Liver (tissue), 8 donors: ENCODE measurements at regions not wholly inside any gene's neighbourhood (a gene's known extent, or its start where the extent isn't known, plus 50 kb on each side); places are given as distances from the start of the nearest gene placed in this dataset.

Experiments used
- DNase-seq: peaks from one replicate; pipeline ENCODE4 v3.0.0-alpha.2; 2017; ENCODE audit warnings: low spot score
- H3K27ac ChIP-seq, 2 donors: one replicate each; pipeline ENCODE4 v1.7.0; 2013; ENCODE audit warnings: inconsistent platforms in 2 of 2, low read length in 2 of 2, control low read depth in 1 of 2, low read depth in 1 of 2, mild to moderate bottlenecking in 1 of 2
- H3K27me3 ChIP-seq, 4 donors: one replicate each; pipeline versions ENCODE4 v1.6.1 to v1.7.0; 2013; ENCODE audit warnings: low read length in 3 of 4, inconsistent platforms in 1 of 4, mild to moderate bottlenecking in 1 of 4, moderate library complexity in 1 of 4; ENCODE audit not compliant: control insufficient read depth in 4 of 4, insufficient read depth in 4 of 4
- H3K36me3 ChIP-seq, 4 donors: one replicate each; pipeline versions ENCODE4 v1.6.1 to v1.7.0; 2013; ENCODE audit warnings: low read length in 3 of 4, mild to moderate bottlenecking in 3 of 4, low read depth in 1 of 4, moderate library complexity in 1 of 4; ENCODE audit not compliant: control insufficient read depth in 4 of 4, insufficient read depth in 3 of 4
- H3K4me1 ChIP-seq, 4 donors: one replicate each; pipeline versions ENCODE4 v1.6.1 to v1.7.0; 2013; ENCODE audit warnings: low read length in 3 of 4, mild to moderate bottlenecking in 3 of 4, moderate library complexity in 1 of 4; ENCODE audit not compliant: control insufficient read depth in 4 of 4, insufficient read depth in 4 of 4
- H3K4me3 ChIP-seq, 3 donors: one replicate each; pipeline versions ENCODE4 v1.6.1 to v1.7.0; 2013; ENCODE audit warnings: low read length in 3 of 3, control low read depth in 1 of 3, low read depth in 1 of 3, mild to moderate bottlenecking in 1 of 3
- H3K9ac ChIP-seq, 2 donors: one replicate each; pipeline ENCODE4 v1.7.0; 2013; ENCODE audit warnings: low read length in 2 of 2, mild to moderate bottlenecking in 2 of 2, moderate library complexity in 2 of 2, control low read depth in 1 of 2, low read depth in 1 of 2
- H3K9me3 ChIP-seq, 4 donors: one replicate each; pipeline versions ENCODE4 v1.6.1 to v1.7.0; 2013; ENCODE audit warnings: low read length in 3 of 4; ENCODE audit not compliant: control insufficient read depth in 4 of 4
- ATF3 ChIP-seq: IDR thresholded peaks from 2 replicates; pipeline ENCODE4 v1.6.1; 2016; ENCODE audit warnings: antibody characterized with exemption
- CTCF ChIP-seq: fragments of 150-350 bp; IDR thresholded peaks from 2 replicates; pipeline ENCODE4 v1.5.1; 2017; ENCODE audit warnings: improper control_type of control experiment, low read depth, low read length; ENCODE audit not compliant: missing input control
- EGR1 ChIP-seq, 2 donors: IDR thresholded peaks; 2 replicates each; pipeline ENCODE4 v1.6.1; 2016 to 2018; ENCODE audit warnings: antibody characterized with exemption in 2 of 2, low read depth in 2 of 2
- FOXA1 ChIP-seq: IDR thresholded peaks from 2 replicates; pipeline ENCODE4 v1.6.1; 2016; ENCODE audit warnings: antibody characterized with exemption
- FOXA2 ChIP-seq: IDR thresholded peaks from 2 replicates; pipeline ENCODE4 v1.6.1; 2016; ENCODE audit warnings: antibody characterized with exemption
- GABPA ChIP-seq, 2 donors: IDR thresholded peaks in 1 of 2; conservative IDR thresholded peaks in 1 of 2; 2 replicates each; pipeline ENCODE4 v1.6.1; 2016; ENCODE audit warnings: antibody characterized with exemption in 2 of 2, mild to moderate bottlenecking in 1 of 2, moderate library complexity in 1 of 2
- HNF4A ChIP-seq, 2 donors: conservative IDR thresholded peaks; 2 replicates each; pipeline ENCODE4 v1.6.1; 2016; ENCODE audit warnings: antibody characterized with exemption in 2 of 2, mild to moderate bottlenecking in 2 of 2
- HNF4G ChIP-seq: IDR thresholded peaks from 2 replicates; pipeline ENCODE4 v1.6.1; 2016; ENCODE audit warnings: antibody characterized with exemption
- JUND ChIP-seq, 2 donors: IDR thresholded peaks; 2 replicates each; pipeline ENCODE4 v1.6.1; 2016; ENCODE audit warnings: antibody characterized with exemption in 2 of 2
- MAX ChIP-seq: IDR thresholded peaks from 2 replicates; pipeline ENCODE4 v1.6.1; 2016; ENCODE audit warnings: antibody characterized with exemption
- NR2F2 ChIP-seq: IDR thresholded peaks from 2 replicates; pipeline ENCODE4 v1.6.1; 2016; ENCODE audit warnings: antibody characterized with exemption
- RAD21 ChIP-seq, 2 donors: IDR thresholded peaks; 2 replicates each; pipeline ENCODE4 v1.6.1; 2016; ENCODE audit warnings: antibody characterized with exemption in 2 of 2, mild to moderate bottlenecking in 2 of 2
- REST ChIP-seq: IDR thresholded peaks from 2 replicates; pipeline ENCODE4 v1.6.1; 2016; ENCODE audit warnings: antibody characterized with exemption, mild to moderate bottlenecking
- RXRA ChIP-seq, 2 donors: IDR thresholded peaks; 2 replicates each; pipeline ENCODE4 v1.6.1; 2017 to 2018; ENCODE audit warnings: antibody characterized with exemption in 2 of 2, mild to moderate bottlenecking in 1 of 2
- SP1 ChIP-seq: IDR thresholded peaks from 2 replicates; pipeline ENCODE4 v1.6.1; 2018; ENCODE audit warnings: antibody characterized with exemption, mild to moderate bottlenecking
- TAF1 ChIP-seq: conservative IDR thresholded peaks from 2 replicates; pipeline ENCODE4 v1.6.1; 2016; ENCODE audit warnings: antibody characterized with exemption, mild to moderate bottlenecking
- YY1 ChIP-seq: IDR thresholded peaks from 2 replicates; pipeline ENCODE4 v1.6.1; 2016; ENCODE audit warnings: antibody characterized with exemption, mild to moderate bottlenecking
- ZBTB33 ChIP-seq: IDR thresholded peaks from 2 replicates; pipeline ENCODE4 v1.6.1; 2016; ENCODE audit warnings: antibody characterized with exemption
- WGBS: extraction: QIAGEN DNeasy Blood & Tissue Kit; methylation state at CpG from one replicate; pipeline ENCODE4 v1.1.7; 2013; 5-methylcytosine and 5-hydroxymethylcytosine counted together
- donor health status: healthy.
- donor health status: healthy.
- donor health status: healthy.
- donor health status: healthy.
- donor health status: healthy.

GRCh38 chr18:7332452-7332851 lies 101.6 kb downstream of the LRRC30 start:
- Histone ChIP-seq H3K9me3 (no peaks in the 10 kb centered on the region), H3K4me1 (no peaks in the 10 kb centered on the region), H3K27ac (no peak overlapping the region), H3K9ac (no peak overlapping the region), H3K36me3 (no peaks in the 10 kb centered on the region), H3K4me3 (no peak overlapping the region), H3K27me3 (no peaks in the 10 kb centered on the region)
- TF ChIP-seq YY1 (no peak), FOXA1 (no peak), TAF1 (no peak), CTCF (no peak), EGR1 (IDR thresholded peaks at IDR 0.05; ENCODE audit: low read depth in 2 of 2) (no peak), FOXA2 (no peak), ATF3 (no peak), RAD21 (IDR thresholded peaks at IDR 0.05) (no peak), ZBTB33 (no peak), HNF4A (conservative IDR thresholded peaks at IDR 0.05) (no peak), GABPA (IDR thresholded peaks at IDR 0.05 in 1 of 2, conservative IDR thresholded peaks at IDR 0.05 in 1 of 2) (no peak), MAX (no peak), REST (no peak), RXRA (IDR thresholded peaks at IDR 0.05) (no peak), NR2F2 (no peak), SP1 (no peak), HNF4G (no peak)
- WGBS, result 98% methylated on average over 1 of the region's 1 CpG
- no peak for DNase-seq

- Histone ChIP-seq H3K4me1 (no peaks in the 10 kb centered on the region), H3K27me3 (no peaks in the 10 kb centered on the region), H3K4me3 (no peak overlapping the region), H3K9me3 (no peaks in the 10 kb centered on the region), H3K9ac (no peak overlapping the region), H3K36me3 (no peaks in the 10 kb centered on the region), H3K27ac (no peak overlapping the region)
- 95% methylated on average over 5 of the region's 5 CpGs for WGBS
- no peak for DNase-seq
- TF ChIP-seq RXRA (IDR thresholded peaks at IDR 0.05) (no peak), EGR1 (IDR thresholded peaks at IDR 0.05; ENCODE audit: low read depth in 2 of 2) (no peak), CTCF (no peak), RAD21 (IDR thresholded peaks at IDR 0.05) (no peak), FOXA1 (no peak), SP1 (no peak), HNF4G (no peak), FOXA2 (no peak), TAF1 (no peak), GABPA (IDR thresholded peaks at IDR 0.05 in 1 of 2, conservative IDR thresholded peaks at IDR 0.05 in 1 of 2) (no peak), JUND (IDR thresholded peaks at IDR 0.05) (no peak), ZBTB33 (no peak)
Observed at GRCh38 chr18:7333025-7333562, 102.2 kb downstream of the LRRC30 start.
